GM23338 (cell line): ENCODE measurements at regions not wholly inside any gene's neighbourhood (a gene's known extent, or its start where the extent isn't known, plus 50 kb on each side); places are given as distances from the start of the nearest gene placed in this dataset.

Experiments used
- ATAC-seq: fragments of 200-7000 bp; cut with Tn5 transposase; 3 replicates; pipeline ENCODE4 v1.9.1; 2020
- DNase-seq: peaks from one replicate; pipeline ENCODE4 v3.0.0-alpha.2; 2015; ENCODE audit warnings: low spot score
- H2AFZ ChIP-seq: fragments of 200-600 bp; sonication (generic); 2 replicates; pipeline ENCODE4 v1.8.0; 2016; ENCODE audit warnings: antibody characterized with exemption, mild to moderate bottlenecking, moderate library complexity
- H3F3A ChIP-seq: fragments of 200-600 bp; sonication (generic); replicated peaks from 2 replicates; pipeline ENCODE4 v1.8.0; 2017; ENCODE audit warnings: antibody characterized with exemption, mixed run types, low read depth
- H3K27ac ChIP-seq: fragments of 200-600 bp; sonication (generic); 2 replicates; pipeline ENCODE4 v1.6.1; 2016; ENCODE audit warnings: low read depth
- H3K27me3 ChIP-seq: fragments of 200-600 bp; sonication (generic); 2 replicates; pipeline ENCODE4 v1.8.0; 2016; ENCODE audit warnings: mild to moderate bottlenecking, mixed run types, moderate library complexity; ENCODE audit not compliant: insufficient read depth
- H3K36me3 ChIP-seq: fragments of 200-600 bp; sonication (generic); 2 replicates; pipeline ENCODE4 v1.8.0; 2016; ENCODE audit warnings: mild to moderate bottlenecking; ENCODE audit not compliant: insufficient read depth
- H3K4me1 ChIP-seq: fragments of 200-600 bp; sonication (generic); 2 replicates; pipeline ENCODE4 v1.8.0; 2016; ENCODE audit warnings: mild to moderate bottlenecking, moderate library complexity; ENCODE audit not compliant: insufficient read depth
- H3K4me2 ChIP-seq: fragments of 200-600 bp; sonication (generic); 2 replicates; pipeline ENCODE4 v1.7.1; 2017; ENCODE audit warnings: mixed run types
- H3K4me3 ChIP-seq: fragments of 200-600 bp; sonication (generic); 2 replicates; pipeline ENCODE4 v1.6.1; 2016; ENCODE audit warnings: mixed run types
- H3K79me2 ChIP-seq: fragments of 200-600 bp; sonication (generic); replicated peaks from 2 replicates; pipeline ENCODE4 v1.8.0; 2017; ENCODE audit warnings: mild to moderate bottlenecking; ENCODE audit not compliant: insufficient read depth
- H3K9me2 ChIP-seq: fragments of 200-600 bp; sonication (generic); 2 replicates; pipeline ENCODE4 v1.8.0; 2017; ENCODE audit not compliant: insufficient read depth
- H4K20me1 ChIP-seq: fragments of 200-600 bp; sonication (generic); replicated peaks from 2 replicates; pipeline ENCODE4 v1.8.0; 2017; ENCODE audit warnings: mild to moderate bottlenecking; ENCODE audit not compliant: insufficient read depth
- H3K27ac Mint-ChIP-seq: 2 replicates; pipeline ENCODE4 v1.8.0; 2020; ENCODE audit warnings: inconsistent platforms, mild to moderate bottlenecking, moderate library complexity, mixed read lengths
- H3K27me3 Mint-ChIP-seq: 3 replicates; pipeline ENCODE4 v1.8.0; 2022; ENCODE audit warnings: low read depth, mild to moderate bottlenecking, moderate library complexity, mixed read lengths, inconsistent platforms; ENCODE audit not compliant: insufficient read depth, poor library complexity
- H3K36me3 Mint-ChIP-seq: 3 replicates; pipeline ENCODE4 v1.8.0; 2021; ENCODE audit warnings: low read depth, mild to moderate bottlenecking, inconsistent platforms, moderate library complexity, mixed read lengths
- H3K4me1 Mint-ChIP-seq: 3 replicates; pipeline ENCODE4 v1.8.0; 2020; ENCODE audit warnings: mild to moderate bottlenecking, inconsistent platforms, mixed read lengths
- H3K4me3 Mint-ChIP-seq: 3 replicates; pipeline ENCODE4 v1.8.0; 2021; ENCODE audit warnings: moderate library complexity, mild to moderate bottlenecking, inconsistent platforms, mixed read lengths
- H3K9me3 Mint-ChIP-seq: 3 replicates; pipeline ENCODE4 v1.8.0; 2020; ENCODE audit warnings: moderate library complexity, mild to moderate bottlenecking, inconsistent platforms, mixed read lengths
- EZH2 ChIP-seq: fragments of 200-600 bp; sonication (generic); IDR thresholded peaks from one replicate; pipeline ENCODE4 v1.8.0; 2017; ENCODE audit warnings: antibody characterized with exemption, mild to moderate bottlenecking, low read depth; ENCODE audit not compliant: unreplicated experiment
- EZH2phosphoT487 ChIP-seq: fragments of 200-600 bp; sonication (generic); IDR thresholded peaks from one replicate; pipeline ENCODE4 v1.8.1; 2018; ENCODE audit warnings: antibody characterized with exemption; ENCODE audit not compliant: unreplicated experiment
- JUNB ChIP-seq: IDR thresholded peaks from one replicate; pipeline ENCODE4 v1.6.1; 2016; ENCODE audit warnings: antibody characterized with exemption; ENCODE audit not compliant: unreplicated experiment
- NANOG ChIP-seq: IDR thresholded peaks from 2 replicates; pipeline ENCODE4 v1.6.1; 2016; ENCODE audit warnings: antibody characterized with exemption, borderline replicate concordance
- REST ChIP-seq: IDR thresholded peaks from one replicate; pipeline ENCODE4 v1.6.1; 2018; ENCODE audit warnings: antibody characterized with exemption; ENCODE audit not compliant: unreplicated experiment
- STAT1 ChIP-seq: IDR thresholded peaks from one replicate; pipeline ENCODE4 v1.6.1; 2016; ENCODE audit warnings: antibody characterized with exemption; ENCODE audit not compliant: unreplicated experiment
- ZNF114 ChIP-seq: fragments of 250-450 bp; sonication (Bioruptor Pico); IDR thresholded peaks from 2 replicates; pipeline ENCODE4 v1.5.0; 2020; ENCODE audit warnings: mild to moderate bottlenecking, moderate library complexity
- ZNF331 ChIP-seq: fragments of 250-450 bp; sonication (Bioruptor Pico); IDR thresholded peaks from 2 replicates; pipeline ENCODE4 v1.5.0; 2020; ENCODE audit warnings: low read depth, mild to moderate bottlenecking, moderate library complexity
- ZNF462 ChIP-seq: fragments of 250-450 bp; sonication (Bioruptor Pico); IDR thresholded peaks from 2 replicates; pipeline ENCODE4 v1.5.0; 2020; ENCODE audit warnings: mild to moderate bottlenecking, moderate library complexity

GRCh38 chr10:29798921-29799690, 164.3 kb upstream of the SVIL start:
- DNase-seq, result no peak
- ATAC-seq, result no peak
- Histone ChIP-seq H4K20me1 (no peaks in the 10 kb centered on the region), H3K4me3 (no peak overlapping the region), H3K4me2 (no peak overlapping the region), H3K79me2 (no peaks in the 10 kb centered on the region), H3K36me3 (no peaks in the 10 kb centered on the region), H3K27ac (no peak overlapping the region), H3K9me2 (peaks cover 8% of the 10 kb centered on the region), H3F3A (no peaks in the 10 kb centered on the region), H3K4me1 (no peaks in the 10 kb centered on the region), H3K27me3 (no peaks in the 10 kb centered on the region), H2AFZ (no peak overlapping the region)
- Mint-ChIP-seq H3K4me1 (no peaks in the 10 kb centered on the region), H3K27me3 (no peaks in the 10 kb centered on the region), H3K9me3 (no peaks in the 10 kb centered on the region), H3K36me3 (no peaks in the 10 kb centered on the region), H3K4me3 (no peak overlapping the region), H3K27ac (no peak overlapping the region)
- TF ChIP-seq JUNB (no peak), ZNF114 (CRISPR knock-in tag) (no peak), STAT1 (no peak), REST (no peak), NANOG (no peak), ZNF462 (CRISPR knock-in tag) (no peak), EZH2phosphoT487 (no peak), EZH2 (no peak), ZNF331 (CRISPR knock-in tag) (no peak)
